Endothelial cell of umbilical vein (primary cell): ENCODE measurements at regions not wholly inside any gene's neighbourhood (a gene's known extent, or its start where the extent isn't known, plus 50 kb on each side); places are given as distances from the start of the nearest gene placed in this dataset.

Source experiments
- BruUV-seq: library from RNA; stranded (reverse); fragments of 400-500 nt; replicated peaks from 2 replicates; lab custom pipeline; 2021; lab: Mats Ljungman, UMichigan
- CTCF ChIA-PET: fragments of 300-600, 350-600 bp; sonication (Branson Sonifier 250); formaldehyde crosslinking; loops from one replicate; lab custom pipeline; 2021; ENCODE audit warnings: antibody characterized with exemption, inconsistent platforms; lab: Charles Lee
- POLR2A ChIA-PET: fragments of 300-600, 350-600 bp; sonication (Branson Sonifier 250); formaldehyde crosslinking; loops from one replicate; lab custom pipeline; 2021; ENCODE audit warnings: antibody characterized with exemption, inconsistent platforms; lab: Charles Lee
- DNase-seq: peaks from one replicate; pipeline ENCODE4 v3.0.0-alpha.2; 2011; ENCODE audit warnings: low read depth, low spot score
- FAIRE-seq: peaks from 2 replicates; lab custom pipeline; 2011; peaks lifted over from hg19 to GRCh38; lab: Jason Lieb, UNC
- H2AFZ ChIP-seq: 2 replicates; pipeline ENCODE4 v1.6.0; 2012; ENCODE audit warnings: low read depth, low read length, control low read depth, inconsistent platforms
- H3K27ac ChIP-seq: 2 replicates; pipeline ENCODE4 v1.5.1; 2011; ENCODE audit warnings: low read depth, mild to moderate bottlenecking, control low read depth, low read length, moderate library complexity; ENCODE audit not compliant: insufficient read depth
- H3K27me3 ChIP-seq, 2 experiments: 2 replicates each; pipeline versions ENCODE4 v1.6.0 to v1.6.1; 2011; ENCODE audit warnings: low read length in 2 of 2, mixed read lengths in 1 of 2; ENCODE audit not compliant: control insufficient read depth in 2 of 2, insufficient read depth in 2 of 2
- H3K36me3 ChIP-seq, 2 experiments: 2 replicates in 1 of 2; 3 replicates in 1 of 2; pipeline ENCODE4 v1.5.1; 2011; ENCODE audit warnings: low read length in 2 of 2, mild to moderate bottlenecking in 1 of 2, moderate library complexity in 1 of 2; ENCODE audit not compliant: control insufficient read depth in 2 of 2, insufficient read depth in 2 of 2; ENCODE audit errors: extremely low read depth in 1 of 2
- H3K4me1 ChIP-seq: 3 replicates; pipeline ENCODE4 v1.5.1; 2011; ENCODE audit warnings: mild to moderate bottlenecking, low read length; ENCODE audit not compliant: control insufficient read depth, insufficient read depth; ENCODE audit errors: extremely low read depth
- H3K4me2 ChIP-seq: 2 replicates; pipeline ENCODE4 v1.6.1; 2011; ENCODE audit warnings: low read length, control low read depth, mixed read lengths; ENCODE audit not compliant: insufficient read depth
- H3K4me3 ChIP-seq, 3 experiments: fragments of 200-600 bp in 1 of 3; sonication (generic), shearing (Covaris generic) in 1 of 3; replicated peaks in 1 of 3; 2 replicates each; pipeline ENCODE4 v1.5.1; 2011 to 2016; ENCODE audit warnings: control low read depth in 3 of 3, low read length in 3 of 3, mild to moderate bottlenecking in 2 of 3, inconsistent platforms in 1 of 3, low read depth in 1 of 3, moderate library complexity in 1 of 3; ENCODE audit not compliant: insufficient read depth in 1 of 3
- H3K79me2 ChIP-seq: 2 replicates; pipeline ENCODE4 v1.6.0; 2012; ENCODE audit warnings: low read length, inconsistent platforms; ENCODE audit not compliant: control insufficient read depth, insufficient read depth
- H3K9ac ChIP-seq: replicated peaks from 2 replicates; pipeline ENCODE3; 2011; ENCODE audit warnings: low read length, control low read depth; ENCODE audit not compliant: insufficient read depth; ENCODE audit errors: extremely low read depth
- H3K9me1 ChIP-seq: replicated peaks from 3 replicates; pipeline ENCODE4 v1.6.0; 2011; ENCODE audit warnings: mild to moderate bottlenecking, low read length; ENCODE audit not compliant: control insufficient read depth, insufficient read depth; ENCODE audit errors: extremely low read depth
- H3K9me3 ChIP-seq: replicated peaks from 2 replicates; pipeline ENCODE4 v1.5.1; 2012; ENCODE audit warnings: low read length, inconsistent platforms; ENCODE audit not compliant: control insufficient read depth, insufficient read depth
- H4K20me1 ChIP-seq: replicated peaks from 2 replicates; pipeline ENCODE3; 2011; ENCODE audit warnings: mild to moderate bottlenecking, low read length; ENCODE audit not compliant: control insufficient read depth, insufficient read depth; ENCODE audit errors: extremely low read depth
- EZH2 ChIP-seq: IDR thresholded peaks from 2 replicates; pipeline ENCODE4 v1.6.1; 2012; ENCODE audit warnings: borderline replicate concordance, low read depth, mild to moderate bottlenecking, moderate library complexity, low read length, inconsistent platforms; ENCODE audit not compliant: severe bottlenecking
- FOS ChIP-seq: IDR thresholded peaks from 2 replicates; pipeline ENCODE4 v1.6.1; 2011; ENCODE audit warnings: mild to moderate bottlenecking, low read length, moderate library complexity, borderline replicate concordance; ENCODE audit not compliant: insufficient read depth
- GATA2 ChIP-seq: IDR thresholded peaks from 2 replicates; pipeline ENCODE4 v1.7.0; 2011; ENCODE audit warnings: low read depth, mild to moderate bottlenecking, moderate library complexity, mixed read lengths, low read length; ENCODE audit not compliant: insufficient read length, insufficient read depth
- JUN ChIP-seq: IDR thresholded peaks from 2 replicates; pipeline ENCODE4 v1.6.1; 2011; ENCODE audit warnings: borderline replicate concordance, low read depth; ENCODE audit not compliant: insufficient read length, insufficient read depth
- MAX ChIP-seq: IDR thresholded peaks from 2 replicates; pipeline ENCODE4 v1.6.1; 2011; ENCODE audit not compliant: insufficient read depth, insufficient read length
- MYC ChIP-seq: IDR thresholded peaks from one replicate; pipeline ENCODE4 v1.6.1; 2011; ENCODE audit warnings: mild to moderate bottlenecking, low read depth, low read length
- POLR2A ChIP-seq: IDR thresholded peaks from 2 replicates; pipeline ENCODE4 v1.6.1; 2012; ENCODE audit warnings: low read depth, mild to moderate bottlenecking, control low read depth, low read length
- POLR2AphosphoS5 ChIP-seq: IDR thresholded peaks from 2 replicates; pipeline ENCODE4 v1.6.1; 2012; ENCODE audit warnings: low read depth, mild to moderate bottlenecking, control low read depth, low read length, moderate library complexity; ENCODE audit not compliant: insufficient read depth
- dilution Hi-C: fragments of 300-500 bp; cut with MboI; formaldehyde crosslinking; loops from one replicate; pipeline ENCODE4 v1.15.0; 2019; ENCODE audit warnings: low sequenced_read_pairs; ENCODE audit not compliant: extremely low pct_ligation_motif_present
- intact Hi-C: fragments of 100-400 bp; cut with micrococcal nuclease; formaldehyde crosslinking; loops from one replicate; pipeline ENCODE4 v1.10.0; 2022
- TF ChIP-seq, protein P1 (sequence below), 2 donors: IDR thresholded peaks; 1 replicate in 1 of 2; 2 replicates in 1 of 2; pipeline ENCODE4 v1.5.1; 2011; ENCODE audit warnings: low read length in 2 of 2, mild to moderate bottlenecking in 2 of 2, moderate library complexity in 2 of 2, control low read depth in 1 of 2, inconsistent platforms in 1 of 2, low read depth in 1 of 2; ENCODE audit not compliant: insufficient read depth in 1 of 2; ENCODE audit errors: extremely low read depth in 1 of 2

- Histone ChIP-seq H3K79me2 (no peaks in the 10 kb centered on the region), H3K4me3 (no peak overlapping the region), H3K9me1 (no peaks in the 10 kb centered on the region), H3K9ac (no peak overlapping the region), H3K9me3 (no peaks in the 10 kb centered on the region), H4K20me1 (no peaks in the 10 kb centered on the region), H3K4me1 (no peaks in the 10 kb centered on the region), H3K4me2 (no peak overlapping the region), H3K36me3 (no peaks in the 10 kb centered on the region), H2AFZ (no peak overlapping the region), H3K27ac (no peak overlapping the region), H3K27me3 (no peaks in the 10 kb centered on the region)
- ChIA-PET POLR2A (no interaction called here), CTCF (no interaction called here)
- no TSS peak for BruUV-seq
- dilution Hi-C loops (no loop called here), intact Hi-C loops (no loop called here)
- FAIRE-seq (no peak), DNase-seq (no peak)
- TF ChIP-seq, protein P1, sequence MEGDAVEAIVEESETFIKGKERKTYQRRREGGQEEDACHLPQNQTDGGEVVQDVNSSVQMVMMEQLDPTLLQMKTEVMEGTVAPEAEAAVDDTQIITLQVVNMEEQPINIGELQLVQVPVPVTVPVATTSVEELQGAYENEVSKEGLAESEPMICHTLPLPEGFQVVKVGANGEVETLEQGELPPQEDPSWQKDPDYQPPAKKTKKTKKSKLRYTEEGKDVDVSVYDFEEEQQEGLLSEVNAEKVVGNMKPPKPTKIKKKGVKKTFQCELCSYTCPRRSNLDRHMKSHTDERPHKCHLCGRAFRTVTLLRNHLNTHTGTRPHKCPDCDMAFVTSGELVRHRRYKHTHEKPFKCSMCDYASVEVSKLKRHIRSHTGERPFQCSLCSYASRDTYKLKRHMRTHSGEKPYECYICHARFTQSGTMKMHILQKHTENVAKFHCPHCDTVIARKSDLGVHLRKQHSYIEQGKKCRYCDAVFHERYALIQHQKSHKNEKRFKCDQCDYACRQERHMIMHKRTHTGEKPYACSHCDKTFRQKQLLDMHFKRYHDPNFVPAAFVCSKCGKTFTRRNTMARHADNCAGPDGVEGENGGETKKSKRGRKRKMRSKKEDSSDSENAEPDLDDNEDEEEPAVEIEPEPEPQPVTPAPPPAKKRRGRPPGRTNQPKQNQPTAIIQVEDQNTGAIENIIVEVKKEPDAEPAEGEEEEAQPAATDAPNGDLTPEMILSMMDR (IDR thresholded peaks at IDR 0.05; ENCODE audit: extremely low read depth in 1 of 2, insufficient read depth in 1 of 2, low read depth in 1 of 2, low read length in 2 of 2): no peak
- TF ChIP-seq EZH2 (no peak), POLR2AphosphoS5 (no peak), GATA2 (no peak), MAX (no peak), MYC (no peak), JUN (no peak), FOS (no peak), POLR2A (no peak)
Measured at GRCh38 chr15:100777821-100778220, 101.8 kb upstream of the ALDH1A3 start.
